ENCODE measurements at regions not wholly inside any gene's neighbourhood (a gene's known extent, or its start where the extent isn't known, plus 50 kb on each side); places are given as distances from the start of the nearest gene placed in this dataset.

DNA sequence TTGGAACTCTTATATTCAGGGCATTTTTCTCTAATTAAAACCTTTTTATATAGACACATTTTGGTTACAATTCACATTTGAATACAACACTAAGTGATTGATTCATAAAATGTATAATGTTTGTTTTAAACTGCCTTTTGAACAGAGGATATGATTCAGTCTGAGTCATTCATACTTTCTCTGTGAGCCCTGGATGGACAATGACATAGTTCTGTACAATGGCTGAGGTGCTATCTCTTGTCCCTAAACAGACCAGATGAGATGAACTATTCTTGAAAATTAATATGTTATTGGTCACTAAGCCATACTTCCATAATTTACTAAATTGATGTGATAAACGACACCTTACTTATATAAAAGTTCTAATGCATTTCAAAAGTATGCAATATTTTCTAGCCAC is 199.7 kb upstream of the ATXN7L3B start:
- Histone ChIP-seq H3K23ac (ENCODE audit: insufficient read length) (no peak overlapping the region), H3K9me3 (ENCODE audit: insufficient read depth in 2 of 2, low read depth in 1 of 2, low read length in 1 of 2) (no peaks in the 10 kb centered on the region), H3K18ac (ENCODE audit: extremely low read depth, low read length) (no peak overlapping the region), H4K91ac (replicated peaks; ENCODE audit: insufficient read length, low read length) (no peak overlapping the region), H3K23me2 (ENCODE audit: low read depth, low read length) (no peaks in the 10 kb centered on the region), H3K14ac (ENCODE audit: insufficient read length) (no peak overlapping the region), H2BK15ac (ENCODE audit: low read length) (no peak overlapping the region), H2BK20ac (ENCODE audit: low read length) (no peak overlapping the region), H4K8ac (ENCODE audit: extremely low read depth, insufficient read depth, low read length) (no peak overlapping the region), H2BK12ac (ENCODE audit: low read depth, low read length) (no peak overlapping the region), H3K4me2 (ENCODE audit: insufficient read depth in 1 of 2, low read depth in 2 of 2, low read length in 2 of 2) (no peak overlapping the region), H2AFZ (ENCODE audit: low read length) (no peak overlapping the region), H3K9ac (replicated peaks in 1 of 4; ENCODE audit: extremely low read depth in 1 of 4, low read depth in 3 of 4, low read length in 3 of 4) (no peak overlapping the region), H4K20me1 (replicated peaks in 1 of 2; ENCODE audit: control insufficient read depth in 1 of 2, insufficient read depth in 2 of 2, low read length in 2 of 2) (no peaks in the 10 kb centered on the region), H3K36me3 (ENCODE audit: control insufficient read depth in 2 of 4, insufficient read depth in 4 of 4, low read length in 3 of 4) (no peaks in the 10 kb centered on the region), H3K4me3 (ENCODE audit: extremely low read depth in 1 of 4, insufficient read depth in 2 of 4, low read depth in 3 of 4, low read length in 4 of 4) (no peak overlapping the region), H3K79me2 (ENCODE audit: control insufficient read depth in 1 of 2, insufficient read depth in 2 of 2, low read length in 2 of 2) (no peaks in the 10 kb centered on the region), H3K4me1 (replicated peaks in 1 of 4; ENCODE audit: control insufficient read depth in 3 of 4, insufficient read depth in 4 of 4, low read length in 3 of 4) (no peaks in the 10 kb centered on the region; a peak in 2 of 7 replicates), H3K27ac (ENCODE audit: low read depth, low read length) (no peak overlapping the region), H2AK5ac (ENCODE audit: low read depth, low read length) (no peak overlapping the region), H4K5ac (ENCODE audit: insufficient read length, low read depth, low read length) (no peak overlapping the region), H3K4ac (replicated peaks; ENCODE audit: insufficient read length, low read depth, low read length) (no peak overlapping the region), H2BK120ac (replicated peaks; ENCODE audit: low read depth, low read length) (no peak overlapping the region), H3K56ac (replicated peaks; ENCODE audit: insufficient read length, low read depth, low read length) (no peak overlapping the region), H2BK5ac (ENCODE audit: low read depth, low read length) (no peak overlapping the region), H3K27me3 (replicated peaks in 1 of 4; ENCODE audit: control insufficient read depth in 3 of 4, extremely low read depth in 1 of 4, insufficient read depth in 3 of 4, low read length in 3 of 4) (no peaks in the 10 kb centered on the region), H3K79me1 (ENCODE audit: low read depth, low read length) (no peaks in the 10 kb centered on the region)
- ChIA-PET CTCF (ENCODE audit: partially characterized antibody) (no interaction called here), POLR2A (ENCODE audit: partially characterized antibody) (no interaction called here)
- FAIRE-seq: no peak
- DNase-seq (ENCODE audit: low read depth in 1 of 2, low spot score in 2 of 2): no peak
- 19% methylated on average over 1 of the region's 1 CpG; no CpG with 5 or more reads in 1 of the 2 experiments for WGBS, 2 experiments (ENCODE audit: extremely low coverage in 1 of 2, insufficient coverage in 1 of 2, insufficient read length in 1 of 2, insufficient replicate concordance in 2 of 2, low coverage in 1 of 2, low lambda C conversion rate in 2 of 2, missing lambda C conversion rate in 1 of 2)
- no peak for TF ChIP-seq EP300 (IDR thresholded peaks at IDR 0.05; ENCODE audit: borderline replicate concordance in 1 of 2, low read depth in 2 of 2, low read length in 2 of 2)

Data from H1 (cell line).